Liver (tissue), 3 donors: ENCODE measurements at regions not wholly inside any gene's neighbourhood (a gene's known extent, or its start where the extent isn't known, plus 50 kb on each side); places are given as distances from the start of the nearest gene placed in this dataset.
A peak's percentile ranks its signal among the peaks of the same experiment; 100 is the strongest.

Experiments
- ATF3 ChIP-seq: IDR thresholded peaks from 2 replicates; pipeline ENCODE4 v1.6.1; 2016; ENCODE audit warnings: antibody characterized with exemption
- CTCF ChIP-seq: fragments of 150-350 bp; IDR thresholded peaks from 2 replicates; pipeline ENCODE4 v1.5.1; 2017; ENCODE audit warnings: improper control_type of control experiment, low read depth, low read length; ENCODE audit not compliant: missing input control
- RAD21 ChIP-seq, 2 donors: IDR thresholded peaks; 2 replicates each; pipeline ENCODE4 v1.6.1; 2016; ENCODE audit warnings: antibody characterized with exemption in 2 of 2, mild to moderate bottlenecking in 2 of 2
- REST ChIP-seq: IDR thresholded peaks from 2 replicates; pipeline ENCODE4 v1.6.1; 2016; ENCODE audit warnings: antibody characterized with exemption, mild to moderate bottlenecking
- RXRA ChIP-seq, 2 donors: IDR thresholded peaks; 2 replicates each; pipeline ENCODE4 v1.6.1; 2017 to 2018; ENCODE audit warnings: antibody characterized with exemption in 2 of 2, mild to moderate bottlenecking in 1 of 2
- SP1 ChIP-seq: IDR thresholded peaks from 2 replicates; pipeline ENCODE4 v1.6.1; 2018; ENCODE audit warnings: antibody characterized with exemption, mild to moderate bottlenecking
- ZBTB33 ChIP-seq: IDR thresholded peaks from 2 replicates; pipeline ENCODE4 v1.6.1; 2016; ENCODE audit warnings: antibody characterized with exemption
- donor health status: healthy.
- donor health status: healthy.

- TF ChIP-seq ATF3 (no peak), RAD21 (IDR thresholded peaks at IDR 0.05) (peak; percentile 52 to 66), SP1 (peak; percentile 46), CTCF (no peak), REST (no peak), RXRA (IDR thresholded peaks at IDR 0.05) (peak; percentile 30 to 72), ZBTB33 (no peak)
Measured at GRCh38 chr6:108768792-108769524, 79.3 kb upstream of the ARMC2 start.
